ENCODE measurements at regions not wholly inside any gene's neighbourhood (a gene's known extent, or its start where the extent isn't known, plus 50 kb on each side); places are given as distances from the start of the nearest gene placed in this dataset.

DNA sequence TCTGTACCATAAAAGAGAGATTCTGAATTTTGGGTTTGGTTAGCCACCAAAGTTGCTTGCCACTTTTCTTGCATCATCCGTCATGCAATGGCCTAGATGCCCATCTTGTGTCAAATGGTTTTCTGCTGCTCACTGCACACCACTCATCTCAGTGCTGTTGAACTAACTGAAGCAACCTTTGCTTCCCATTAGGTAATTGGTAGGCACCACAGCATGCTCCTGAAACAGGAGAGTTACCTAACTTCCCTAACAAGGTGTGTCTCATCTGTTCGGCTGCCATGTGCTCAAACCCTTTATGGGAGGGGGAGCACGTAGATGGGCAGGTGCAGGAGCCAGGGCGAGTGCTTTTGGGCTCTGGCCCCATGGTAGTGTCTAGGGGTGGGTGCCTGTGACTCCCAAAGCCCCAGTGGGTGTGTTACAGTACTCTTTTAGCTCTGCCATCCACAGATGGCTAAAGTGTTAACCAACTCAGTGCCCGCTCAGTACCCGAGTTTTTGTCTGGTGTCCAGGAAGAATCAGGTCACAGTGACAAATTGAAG, 147.4 kb upstream of the SPACA1 start:
- peak overlapping the region; percentile 43 for H3K4me2 ChIP-seq (ENCODE audit: low read depth, low read length)
- no peaks in the 10 kb centered on the region for H4K20me1 ChIP-seq (ENCODE audit: insufficient read depth, low read length)
- CTCF ChIA-PET (ENCODE audit: low intra/inter-chr PET ratio, low total read pairs): no interaction called here
- POLR2A ChIA-PET: interaction anchor here (0.5 kb wide), 1 partner anchor 562 kb away, joined by 3 read pairs; no protein-coding TSS in a partner anchor
- peaks cover 53% of the 10 kb centered on the region for H3K4me1 ChIP-seq (ENCODE audit: insufficient read depth, low read length)
- H3K79me2 ChIP-seq (ENCODE audit: insufficient read depth, low read length): no peaks in the 10 kb centered on the region
- no peaks in the 10 kb centered on the region for H3K9me3 ChIP-seq (ENCODE audit: low read length)
- FAIRE-seq (peak; percentile 32), ATAC-seq (peak; percentile 76), DNase-seq (ENCODE audit: low spot score) (peak; percentile 18)
- no peak overlapping the region for H2AFZ ChIP-seq (ENCODE audit: low read length)
- H3K9ac ChIP-seq (ENCODE audit: insufficient read depth, low read depth, low read length): no peak overlapping the region
- H3K4me3 ChIP-seq (replicated peaks in 1 of 3; ENCODE audit: insufficient read depth in 1 of 3, low read depth in 2 of 3, low read length in 3 of 3): no peak overlapping the region
- intact Hi-C loops (cut with micrococcal nuclease; ENCODE audit: unreplicated experiment) (no loop called here), in situ Hi-C loops (cut with HindIII; ENCODE audit: extremely low pct_ligation_motif_present, low pct_unique_long_range_greater_than_20kb) (no loop called here)
- H3K27me3 ChIP-seq (ENCODE audit: control insufficient read depth in 1 of 2, insufficient read depth in 2 of 2, low read length in 2 of 2): no peaks in the 10 kb centered on the region
- no TSS peak for BruUV-seq (replicated peaks)
- H3K36me3 ChIP-seq (replicated peaks in 1 of 2; ENCODE audit: control insufficient read depth in 1 of 2, insufficient read depth in 2 of 2, low read length in 2 of 2): no peaks in the 10 kb centered on the region
- TF ChIP-seq HCFC1 (IDR thresholded peaks at IDR 0.05; ENCODE audit: low read depth, low read length): no peak
- TF ChIP-seq NRL (CRISPR knock-in tag; IDR thresholded peaks at IDR 0.05; ENCODE audit: borderline replicate concordance): no peak
- TF ChIP-seq MYC (CRISPR knock-in tag; IDR thresholded peaks at IDR 0.05; ENCODE audit: borderline replicate concordance): peak; percentile 51; the same call in 1 of the 2 replicates
- TF ChIP-seq CEBPG (CRISPR knock-in tag; IDR thresholded peaks at IDR 0.05): peak; percentile 78
- 0 out of 2 replicates have a peak, but pooled peaks have one; percentile 7 for TF ChIP-seq HNF4G (IDR thresholded peaks at IDR 0.05; ENCODE audit: borderline replicate concordance, low read depth, low read length)
- TF ChIP-seq HNF4G (CRISPR knock-in tag; IDR thresholded peaks at IDR 0.05; ENCODE audit: borderline replicate concordance, low read depth): no peak
- no peak for TF ChIP-seq GLI4 (CRISPR knock-in tag; IDR thresholded peaks at IDR 0.05; ENCODE audit: borderline replicate concordance)
- TF ChIP-seq HMG20B (CRISPR knock-in tag; conservative IDR thresholded peaks at IDR 0.05): no peak
- TF ChIP-seq ZMYM4 (CRISPR knock-in tag; IDR thresholded peaks at IDR 0.05): peak; percentile 49; the same call in 1 of the 2 replicates
- TF ChIP-seq ZNF451 (CRISPR knock-in tag; IDR thresholded peaks at IDR 0.05): no peak
- TF ChIP-seq CEBPB (IDR thresholded peaks at IDR 0.05; ENCODE audit: borderline replicate concordance, low read depth, low read length): peak; percentile 72; the same call in 1 of the 2 replicates
- no peak for TF ChIP-seq GATA4 (IDR thresholded peaks at IDR 0.05; ENCODE audit: borderline replicate concordance, low read depth)
- TF ChIP-seq EP300 (IDR thresholded peaks at IDR 0.05; ENCODE audit: low read depth in 2 of 2, low read length in 2 of 2): peak in 1 of 2 experiments; percentile 16; a peak in 1 of 4 replicates
- no peak for TF ChIP-seq EP300 (CRISPR knock-in tag; IDR thresholded peaks at IDR 0.05; ENCODE audit: borderline replicate concordance)
- TF ChIP-seq, protein P1, sequence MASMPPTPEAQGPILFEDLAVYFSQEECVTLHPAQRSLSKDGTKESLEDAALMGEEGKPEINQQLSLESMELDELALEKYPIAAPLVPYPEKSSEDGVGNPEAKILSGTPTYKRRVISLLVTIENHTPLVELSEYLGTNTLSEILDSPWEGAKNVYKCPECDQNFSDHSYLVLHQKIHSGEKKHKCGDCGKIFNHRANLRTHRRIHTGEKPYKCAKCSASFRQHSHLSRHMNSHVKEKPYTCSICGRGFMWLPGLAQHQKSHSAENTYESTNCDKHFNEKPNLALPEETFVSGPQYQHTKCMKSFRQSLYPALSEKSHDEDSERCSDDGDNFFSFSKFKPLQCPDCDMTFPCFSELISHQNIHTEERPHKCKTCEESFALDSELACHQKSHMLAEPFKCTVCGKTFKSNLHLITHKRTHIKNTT (CRISPR knock-in tag; IDR thresholded peaks at IDR 0.05): no peak
- TF ChIP-seq EZH2 (conservative IDR thresholded peaks at IDR 0.05; ENCODE audit: low read depth, low read length): no peak
- 0 out of 2 replicates have a peak, but pooled peaks have one; percentile 11 for TF ChIP-seq ZNF331 (CRISPR knock-in tag; IDR thresholded peaks at IDR 0.05)
- TF ChIP-seq ZNF644 (CRISPR knock-in tag; IDR thresholded peaks at IDR 0.05; ENCODE audit: low read depth): peak; percentile 84
- TF ChIP-seq HNF4A (CRISPR knock-in tag; IDR thresholded peaks at IDR 0.05): peak; percentile 37; the same call in 1 of the 2 replicates
- 0 out of 2 replicates have a peak, but pooled peaks have one; percentile 15 for TF ChIP-seq GATAD2A (CRISPR knock-in tag; IDR thresholded peaks at IDR 0.05)
- TF ChIP-seq ZNF605 (CRISPR knock-in tag; IDR thresholded peaks at IDR 0.05): 0 out of 2 replicates have a peak, but pooled peaks have one; percentile 38
- TF ChIP-seq NFYB (CRISPR knock-in tag; IDR thresholded peaks at IDR 0.05): no peak
- H3K27ac ChIP-seq (ENCODE audit: extremely low read length, insufficient read depth, low read length): no peak overlapping the region
- WGBS (ENCODE audit: low lambda C conversion rate): 40% methylated on average over 3 of the region's 6 CpGs
